CD4-positive, CD25-positive, alpha-beta regulatory T cell (primary cell): ENCODE measurements at regions not wholly inside any gene's neighbourhood (a gene's known extent, or its start where the extent isn't known, plus 50 kb on each side); places are given as distances from the start of the nearest gene placed in this dataset.
"Not testable (repeated sequence)": the region's sequence is repeated elsewhere in the genome, so short reads cannot be mapped to it uniquely, and the experiment has no call there.

Source experiments
- ATAC-seq, 2 donors: fragments of 150-1000 bp; cut with Tn5 transposase; one replicate each; pipeline ENCODE4 v1.10.0; 2021; ENCODE audit warnings: low read depth in 2 of 2, moderate number of reproducible peaks in 2 of 2, moderate library complexity in 1 of 2
- DNase-seq, 3 donors: peaks; one replicate each; pipeline versions ENCODE4 v3.0.0 to v3.0.0-alpha.2; 2012 to 2022; ENCODE audit warnings: mixed read lengths in 1 of 3
- H3K27ac ChIP-seq: one replicate; pipeline ENCODE4 v1.7.0; 2013; ENCODE audit warnings: mild to moderate bottlenecking, low read length; ENCODE audit not compliant: insufficient read depth, poor library complexity, severe bottlenecking
- H3K27me3 ChIP-seq: one replicate; pipeline ENCODE4 v1.7.0; 2013; ENCODE audit warnings: low read length; ENCODE audit not compliant: control insufficient read depth, insufficient read depth
- H3K36me3 ChIP-seq: one replicate; pipeline ENCODE4 v1.7.0; 2013; ENCODE audit warnings: mild to moderate bottlenecking, low read length, moderate library complexity; ENCODE audit not compliant: control insufficient read depth, insufficient read depth
- H3K4me1 ChIP-seq: 2 replicates; pipeline ENCODE4 v1.7.0; 2013; ENCODE audit warnings: mild to moderate bottlenecking, low read length; ENCODE audit not compliant: insufficient read depth, control insufficient read depth, poor library complexity, severe bottlenecking
- H3K4me3 ChIP-seq: one replicate; pipeline ENCODE4 v1.7.0; 2013; ENCODE audit warnings: low read depth, mild to moderate bottlenecking, low read length, moderate library complexity
- H3K9me3 ChIP-seq, 2 experiments: 1 replicate in 1 of 2; 2 replicates in 1 of 2; pipeline ENCODE4 v1.7.0; 2013; ENCODE audit warnings: low read length in 2 of 2, mild to moderate bottlenecking in 1 of 2, moderate library complexity in 1 of 2; ENCODE audit not compliant: control insufficient read depth in 2 of 2
- H3K27ac Mint-ChIP-seq, 3 donors: one replicate each; pipeline ENCODE4 v1.8.0; 2020 to 2022; ENCODE audit warnings: mild to moderate bottlenecking in 3 of 3, mixed read lengths in 3 of 3, moderate library complexity in 2 of 3
- H3K27me3 Mint-ChIP-seq: one replicate; pipeline ENCODE4 v1.8.0; 2022; ENCODE audit warnings: mild to moderate bottlenecking, mixed read lengths
- H3K36me3 Mint-ChIP-seq: one replicate; pipeline ENCODE4 v1.8.0; 2020; ENCODE audit warnings: mixed read lengths
- H3K4me1 Mint-ChIP-seq, 4 donors: one replicate each; pipeline ENCODE4 v1.8.0; 2020 to 2022; ENCODE audit warnings: mixed read lengths in 4 of 4, mild to moderate bottlenecking in 1 of 4
- H3K4me3 Mint-ChIP-seq, 4 donors: one replicate each; pipeline ENCODE4 v1.8.0; 2020 to 2022; ENCODE audit warnings: mild to moderate bottlenecking in 4 of 4, mixed read lengths in 4 of 4, moderate library complexity in 3 of 4
- H3K9me3 Mint-ChIP-seq, 7 donors: one replicate each; pipeline ENCODE4 v1.8.0; 2020 to 2022; ENCODE audit warnings: mixed read lengths in 7 of 7, mild to moderate bottlenecking in 3 of 7, moderate library complexity in 2 of 7

- no peak overlapping the region for H3K27ac ChIP-seq
- H3K4me1 Mint-ChIP-seq = no peaks in the 10 kb centered on the region
- H3K36me3 ChIP-seq = no peaks in the 10 kb centered on the region
- H3K27ac Mint-ChIP-seq = no peak overlapping the region
- no peaks in the 10 kb centered on the region for H3K27me3 Mint-ChIP-seq
- no peaks in the 10 kb centered on the region for H3K9me3 ChIP-seq
- H3K27me3 ChIP-seq = no peaks in the 10 kb centered on the region
- no peak overlapping the region for H3K4me3 ChIP-seq
- no peaks in the 10 kb centered on the region for H3K4me1 ChIP-seq
- H3K4me3 Mint-ChIP-seq = no peak overlapping the region
- peaks cover 0 to 5% (median 2%) of the 10 kb centered on the region in 7 donors for H3K9me3 Mint-ChIP-seq
- ATAC-seq (no peak), DNase-seq (no peak)
- no peaks in the 10 kb centered on the region for H3K36me3 Mint-ChIP-seq
These were observed 684.4 kb upstream of the SYT4 start for GRCh38 chr18:43961722-43962121.

GRCh38 chr18:43964666-43965065 lies 687.4 kb upstream of the SYT4 start:
- Histone ChIP-seq H3K4me3 (no peak overlapping the region), H3K9me3 (no peaks in the 10 kb centered on the region), H3K4me1 (no peaks in the 10 kb centered on the region), H3K27me3 (no peaks in the 10 kb centered on the region), H3K36me3 (no peaks in the 10 kb centered on the region), H3K27ac (no peak overlapping the region)
- Mint-ChIP-seq H3K9me3 (peaks cover 0 to 6% (median 5%) of the 10 kb centered on the region in 7 donors), H3K27ac (no peak overlapping the region), H3K36me3 (no peaks in the 10 kb centered on the region), H3K4me1 (no peaks in the 10 kb centered on the region), H3K27me3 (no peaks in the 10 kb centered on the region), H3K4me3 (no peak overlapping the region)
- ATAC-seq (no peak), DNase-seq (no peak)

DNA sequence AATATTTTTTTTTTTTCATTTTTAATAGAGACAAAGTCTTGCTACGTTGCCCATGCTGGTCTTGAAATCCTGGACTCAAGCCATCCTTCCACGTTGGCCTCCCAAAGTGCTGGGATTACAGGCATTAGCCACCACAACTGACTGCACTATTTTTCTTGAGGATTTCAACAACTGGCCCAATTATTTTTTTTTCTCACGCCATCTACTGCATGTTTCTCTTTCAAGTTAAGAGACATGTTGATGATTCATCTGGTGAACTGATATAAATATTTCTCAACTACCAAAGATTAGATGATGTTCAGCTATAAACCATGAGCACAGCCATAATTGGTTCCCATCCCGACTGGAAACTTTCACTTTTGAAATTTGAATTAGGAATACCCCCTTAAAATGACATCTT lies 688.4 kb upstream of the SYT4 start:
- H3K36me3 ChIP-seq = no peaks in the 10 kb centered on the region
- no peaks in the 10 kb centered on the region for H3K36me3 Mint-ChIP-seq
- no peaks in the 10 kb centered on the region for H3K27me3 Mint-ChIP-seq
- no peak for ATAC-seq
- no peak overlapping the region for H3K27ac ChIP-seq
- H3K4me1 Mint-ChIP-seq = no peaks in the 10 kb centered on the region
- no peaks in the 10 kb centered on the region for H3K9me3 ChIP-seq
- no peak for DNase-seq
- H3K4me1 ChIP-seq = no peaks in the 10 kb centered on the region
- no peak overlapping the region for H3K4me3 ChIP-seq
- no peaks in the 10 kb centered on the region for H3K27me3 ChIP-seq
- H3K9me3 Mint-ChIP-seq = peaks cover 0 to 10% (median 5%) of the 10 kb centered on the region in 7 donors
- H3K27ac Mint-ChIP-seq = no peak overlapping the region
- H3K4me3 Mint-ChIP-seq = no peak overlapping the region

- no peaks in the 10 kb centered on the region for H3K36me3 ChIP-seq
- Mint-ChIP-seq H3K9me3 (peaks cover 0 to 10% (median 6%) of the 10 kb centered on the region in 7 donors), H3K4me3 (no peak overlapping the region), H3K27ac (no peak overlapping the region), H3K4me1 (no peaks in the 10 kb centered on the region), H3K27me3 (no peaks in the 10 kb centered on the region), H3K36me3 (no peaks in the 10 kb centered on the region)
- no peak overlapping the region for H3K4me3 ChIP-seq
- H3K27me3 ChIP-seq = no peaks in the 10 kb centered on the region
- no peaks in the 10 kb centered on the region for H3K9me3 ChIP-seq
- no peak overlapping the region for H3K27ac ChIP-seq
- ATAC-seq (no peak), DNase-seq (no peak)
- no peaks in the 10 kb centered on the region for H3K4me1 ChIP-seq
These were observed 693.4 kb upstream of the SYT4 start for GRCh38 chr18:43970656-43971055.

DNA sequence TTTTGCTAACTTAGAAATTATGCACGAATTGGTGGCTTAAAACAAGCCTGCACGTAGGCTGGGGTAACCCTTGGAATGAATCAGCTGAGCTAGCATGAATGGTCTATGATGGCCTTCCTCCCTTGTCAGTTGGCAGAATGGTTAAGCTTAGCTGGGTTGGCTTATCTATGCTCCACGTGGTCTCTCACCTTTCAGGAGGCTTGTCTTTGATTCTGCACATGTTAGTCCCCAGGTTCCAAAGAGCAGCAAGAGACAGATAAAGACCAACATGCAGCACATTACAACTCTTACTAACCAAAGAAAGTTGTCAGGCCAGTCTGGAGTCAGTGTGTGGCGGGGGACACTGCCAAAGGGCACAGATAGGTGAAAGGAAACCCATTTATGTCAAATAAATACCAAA lies 700.9 kb upstream of the SYT4 start:
- Mint-ChIP-seq H3K27me3 (no peaks in the 10 kb centered on the region), H3K4me1 (no peaks in the 10 kb centered on the region), H3K4me3 (no peak overlapping the region), H3K36me3 (no peaks in the 10 kb centered on the region), H3K9me3 (peaks cover 0 to 14% (median 4%) of the 10 kb centered on the region in 7 donors), H3K27ac (no peak overlapping the region)
- H3K27ac ChIP-seq = no peak overlapping the region
- H3K27me3 ChIP-seq = no peaks in the 10 kb centered on the region
- H3K9me3 ChIP-seq = no peaks in the 10 kb centered on the region
- no peaks in the 10 kb centered on the region for H3K36me3 ChIP-seq
- H3K4me1 ChIP-seq = no peaks in the 10 kb centered on the region
- DNase-seq (no peak), ATAC-seq (no peak)
- no peak overlapping the region for H3K4me3 ChIP-seq

GRCh38 chr18:43982582-43982981 lies 698.1 kb upstream of the SETBP1 start:
- H3K9me3 Mint-ChIP-seq = peaks cover 0 to 26% (median 15%) of the 10 kb centered on the region in 7 donors
- H3K27ac ChIP-seq = no peak overlapping the region
- H3K4me3 Mint-ChIP-seq = no peak overlapping the region
- no peaks in the 10 kb centered on the region for H3K27me3 ChIP-seq
- H3K36me3 ChIP-seq = no peaks in the 10 kb centered on the region
- no peaks in the 10 kb centered on the region for H3K27me3 Mint-ChIP-seq
- no peaks in the 10 kb centered on the region for H3K4me1 Mint-ChIP-seq
- no peak overlapping the region for H3K27ac Mint-ChIP-seq
- no peaks in the 10 kb centered on the region for H3K9me3 ChIP-seq
- DNase-seq (no peak), ATAC-seq (no peak)
- H3K36me3 Mint-ChIP-seq = no peaks in the 10 kb centered on the region
- no peaks in the 10 kb centered on the region for H3K4me1 ChIP-seq
- H3K4me3 ChIP-seq = no peak overlapping the region

GRCh38 chr18:43987061-43987460 lies 693.6 kb upstream of the SETBP1 start:
- not testable (repeated sequence) for DNase-seq, ATAC-seq, H3K4me1 ChIP-seq, H3K36me3 ChIP-seq, H3K27me3 Mint-ChIP-seq, H3K27me3 ChIP-seq, H3K9me3 ChIP-seq, H3K4me3 Mint-ChIP-seq, H3K27ac Mint-ChIP-seq, H3K4me3 ChIP-seq, H3K36me3 Mint-ChIP-seq, H3K27ac ChIP-seq, H3K4me1 Mint-ChIP-seq
- H3K9me3 Mint-ChIP-seq = peaks cover 0 to 24% (median 10%) of the 10 kb centered on the region in 7 donors

DNA sequence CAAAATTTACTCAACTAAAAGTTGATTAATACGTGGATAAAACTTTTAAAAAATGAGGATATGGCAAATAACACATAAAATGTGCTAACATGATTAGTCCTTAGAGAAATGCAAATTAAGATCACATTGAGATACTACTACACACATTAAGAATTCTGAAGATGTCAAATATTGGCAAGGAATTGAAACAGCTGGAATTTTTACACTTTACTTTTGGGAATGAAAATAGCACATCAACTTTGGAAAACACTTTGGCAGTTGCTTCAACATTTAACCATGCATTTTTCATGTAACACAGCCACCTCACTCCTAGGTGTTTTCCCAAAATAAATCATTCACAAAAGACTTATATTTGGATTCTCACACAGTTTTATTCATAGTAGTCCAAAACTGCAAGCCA lies 687.9 kb upstream of the SETBP1 start:
- Mint-ChIP-seq H3K27me3 (no peaks in the 10 kb centered on the region), H3K36me3 (no peaks in the 10 kb centered on the region), H3K4me3 (no peak overlapping the region), H3K4me1 (no peaks in the 10 kb centered on the region), H3K27ac (no peak overlapping the region), H3K9me3 (peaks cover 0 to 12% (median 2%) of the 10 kb centered on the region in 7 donors)
- DNase-seq (no peak), ATAC-seq (no peak)
- no peaks in the 10 kb centered on the region for H3K9me3 ChIP-seq
- H3K36me3 ChIP-seq = no peaks in the 10 kb centered on the region
- H3K27ac ChIP-seq = no peak overlapping the region
- H3K4me3 ChIP-seq = no peak overlapping the region
- no peaks in the 10 kb centered on the region for H3K4me1 ChIP-seq
- no peaks in the 10 kb centered on the region for H3K27me3 ChIP-seq
